Epidermal melanocyte (primary cell): ENCODE measurements at regions not wholly inside any gene's neighbourhood (a gene's known extent, or its start where the extent isn't known, plus 50 kb on each side); places are given as distances from the start of the nearest gene placed in this dataset.

Source experiments
- DNase-seq: peaks from one replicate; pipeline ENCODE4 v3.0.0; 2011; ENCODE audit warnings: low spot score; ENCODE audit not compliant: insufficient read length

- DNase-seq, result no peak
Observed at GRCh38 chr6:14254505-14254904, 136.9 kb downstream of the CD83 start.

GRCh38 chr6:14255916-14256315 is 138.3 kb downstream of the CD83 start:
- DNase-seq, result no peak

- DNase-seq, result no peak
Observed at GRCh38 chr6:14258117-14258516, 140.5 kb downstream of the CD83 start.

- no peak for DNase-seq
Observed at GRCh38 chr6:14258695-14259593, 141.4 kb downstream of the CD83 start.

GRCh38 chr6:14259594-14260152 is 142.1 kb downstream of the CD83 start:
- no peak for DNase-seq

GRCh38 chr6:14260839-14261238 is 143.3 kb downstream of the CD83 start:
- no peak for DNase-seq

- DNase-seq, result no peak
Observed at GRCh38 chr6:14263881-14264424, 146.4 kb downstream of the CD83 start.

- no peak for DNase-seq
Observed at GRCh38 chr6:14265049-14266021, 147.8 kb downstream of the CD83 start.

- no peak for DNase-seq
Observed at GRCh38 chr6:14266266-14266665, 148.7 kb downstream of the CD83 start.

GRCh38 chr6:14267885-14268660 is 150.5 kb downstream of the CD83 start:
- DNase-seq, result no peak

GRCh38 chr6:14269436-14269835 is 151.9 kb downstream of the CD83 start:
- no peak for DNase-seq

GRCh38 chr6:14270142-14270893 is 152.7 kb downstream of the CD83 start:
- no peak for DNase-seq

GRCh38 chr6:14270925-14271788 is 153.6 kb downstream of the CD83 start:
- peak; percentile 41 for DNase-seq

- DNase-seq, result no peak
Observed at GRCh38 chr6:14271789-14272736, 154.5 kb downstream of the CD83 start.

- no peak for DNase-seq
Observed at GRCh38 chr6:14272737-14273085, 155.1 kb downstream of the CD83 start.

- DNase-seq, result no peak
Observed at GRCh38 chr6:14273191-14273590, 155.6 kb downstream of the CD83 start.

GRCh38 chr6:14274016-14274415 is 156.4 kb downstream of the CD83 start:
- DNase-seq, result no peak
